NCI-H1092 treated with DMSO at 0.1 percent for 48 hours (cell line): ENCODE measurements at regions not wholly inside any gene's neighbourhood (a gene's known extent, or its start where the extent isn't known, plus 50 kb on each side); places are given as distances from the start of the nearest gene placed in this dataset.
A peak's percentile ranks its signal among the peaks of the same experiment; 100 is the strongest.
"Not testable (repeated sequence)": the region's sequence is repeated elsewhere in the genome, so short reads cannot be mapped to it uniquely, and the experiment has no call there.

ENCODE experiments used
- DNase-seq: peaks from one replicate; lab custom pipeline; 2025; lab: John Stamatoyannopoulos, UW

DNA sequence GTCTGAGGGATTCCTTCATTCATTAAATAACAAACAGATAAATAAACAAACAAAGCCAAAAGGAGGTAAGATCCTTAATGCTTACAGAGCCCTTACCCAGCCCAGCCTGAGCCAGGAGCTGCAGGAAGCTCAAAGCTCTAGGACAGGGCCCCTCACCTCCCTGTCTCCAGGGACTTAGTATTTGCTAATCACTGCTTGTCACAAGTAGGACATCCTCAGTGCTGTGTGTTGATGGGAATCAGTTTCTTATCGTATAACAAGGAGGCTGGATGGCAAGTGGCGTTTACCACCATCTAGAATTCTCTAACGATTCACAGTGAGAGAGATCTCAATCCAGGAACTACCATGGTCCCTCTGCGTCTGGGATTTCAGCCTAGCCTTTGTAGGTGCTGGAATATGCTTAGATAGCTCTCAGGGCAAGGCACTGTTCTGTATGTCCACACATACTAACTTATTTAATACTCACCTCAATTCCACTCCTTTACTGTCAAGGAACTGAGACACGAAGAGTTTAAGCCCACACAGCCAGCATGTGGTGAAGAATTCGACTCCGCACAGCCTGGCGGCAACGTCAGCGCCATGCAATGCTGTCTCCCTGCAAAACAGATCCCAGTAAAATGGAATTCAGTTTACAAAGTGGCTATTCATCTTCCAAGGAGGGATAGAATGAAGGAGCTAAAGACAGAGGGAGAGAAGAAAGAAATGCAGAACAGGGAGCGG is 164.8 kb downstream of the MYCN start:
- no peak for DNase-seq

DNA sequence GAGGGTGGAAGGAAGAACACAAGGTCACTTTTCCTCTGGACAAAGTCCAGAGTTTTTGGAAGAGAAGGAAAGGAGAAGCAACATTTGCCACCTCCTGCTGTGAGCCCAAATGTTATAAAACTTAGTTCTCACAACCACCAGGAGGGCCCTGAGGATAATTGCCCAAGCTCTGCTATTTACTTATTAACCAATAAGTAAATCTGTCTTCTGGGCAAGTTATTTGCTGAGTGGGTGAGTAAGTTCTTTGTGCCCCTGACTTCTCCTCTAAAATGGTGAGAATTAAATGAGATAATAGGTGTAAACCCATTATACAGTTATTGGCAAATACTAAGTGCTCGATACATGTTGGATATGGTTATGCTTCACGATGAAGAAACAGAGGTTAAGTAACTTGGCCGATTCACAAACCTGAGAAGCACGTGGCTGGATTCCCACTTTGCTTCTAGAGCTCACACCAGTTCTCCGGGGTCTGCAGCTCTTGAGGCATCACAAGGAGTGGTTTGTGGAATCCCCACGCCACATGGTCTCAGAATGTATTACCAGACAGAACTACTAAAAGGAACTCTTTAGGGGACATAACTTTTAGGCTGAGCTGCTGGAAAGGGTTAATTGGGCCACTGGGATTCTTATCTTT is 164.1 kb downstream of the MYCN start:
- DNase-seq: no peak

DNA sequence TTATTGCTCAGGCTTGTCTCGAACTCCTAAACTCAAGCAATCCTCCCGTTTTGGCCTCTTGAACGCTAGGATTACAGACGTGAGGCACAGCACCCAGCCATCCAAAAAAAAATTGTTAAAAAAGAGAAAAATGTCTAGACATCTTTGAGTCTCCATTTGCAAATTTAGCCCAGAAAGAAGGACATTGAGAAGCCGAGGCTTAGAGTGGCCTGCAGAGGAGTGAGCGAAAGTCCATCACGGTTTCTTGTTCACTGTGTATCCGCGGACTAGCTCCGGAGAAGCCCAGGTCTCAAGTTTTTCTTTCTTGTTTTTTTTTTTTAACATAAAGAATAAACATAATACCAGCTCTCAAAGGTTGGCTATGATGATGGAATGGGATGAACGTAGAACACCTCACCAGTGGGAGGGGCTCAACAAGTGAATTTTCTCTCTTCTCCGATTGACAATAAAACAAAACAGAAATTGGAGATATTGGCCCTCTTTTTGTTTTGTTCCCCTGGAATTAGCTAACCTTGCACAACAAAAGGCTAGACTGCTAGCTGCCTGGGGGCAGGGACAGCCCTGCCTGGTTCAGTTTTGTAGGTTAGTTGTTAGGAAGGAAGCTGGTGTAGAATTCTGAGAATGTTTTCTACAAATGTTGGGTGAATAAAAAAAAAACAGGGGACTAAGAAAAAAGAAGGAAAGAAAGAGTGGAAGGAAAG is 163.4 kb downstream of the MYCN start:
- no peak for DNase-seq

DNA sequence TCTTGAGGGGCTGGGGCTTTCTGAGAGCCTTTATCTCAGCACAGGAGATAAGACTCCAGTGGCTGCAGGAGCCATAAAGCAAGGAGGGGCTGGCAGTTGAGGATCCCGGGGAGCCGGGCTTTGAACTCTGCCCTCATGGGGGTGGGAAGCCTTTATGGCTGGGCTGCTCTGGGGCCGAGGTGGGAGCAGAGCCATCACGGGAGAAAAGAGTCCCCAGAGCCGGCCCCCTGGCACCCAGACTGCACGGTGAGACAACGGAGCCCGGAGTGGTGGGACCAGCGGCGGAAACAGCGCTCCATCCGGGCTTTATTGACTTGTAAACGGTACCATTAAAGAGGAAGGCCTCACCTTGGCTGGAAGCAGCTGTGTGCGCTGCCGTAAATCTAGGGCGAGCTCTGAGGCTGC is 162.6 kb downstream of the MYCN start:
- DNase-seq: no peak

DNA sequence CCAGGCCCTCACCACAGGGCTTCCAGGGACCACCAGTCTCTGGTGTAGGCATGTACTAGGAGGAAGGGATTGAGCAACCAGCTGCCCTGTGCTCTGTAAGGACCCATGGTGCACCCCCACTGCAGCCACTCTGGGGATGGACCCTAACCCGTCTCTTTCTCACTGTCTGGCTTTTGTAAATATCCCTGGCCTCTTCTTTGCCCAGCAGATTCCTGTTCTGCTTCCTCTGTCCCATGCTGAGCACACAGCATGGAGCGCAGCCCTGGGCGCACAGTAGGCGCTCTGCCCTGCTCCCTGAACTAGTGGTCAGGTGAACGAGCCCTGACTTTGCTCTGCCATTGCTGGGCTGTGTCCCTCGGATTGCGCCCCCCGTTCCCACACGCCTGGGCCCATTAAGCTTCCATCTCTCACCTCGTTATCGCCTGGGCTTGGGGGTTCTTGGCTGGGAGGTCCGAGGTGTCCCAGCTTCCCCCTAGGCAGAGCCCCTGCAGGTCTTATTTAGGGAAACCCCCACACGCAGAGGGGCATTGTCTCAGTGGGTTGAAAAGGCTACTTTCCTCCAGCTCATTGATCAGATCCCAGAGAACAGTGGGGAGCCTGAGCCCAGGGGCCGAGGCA is 162.1 kb downstream of the MYCN start:
- no peak for DNase-seq

DNA sequence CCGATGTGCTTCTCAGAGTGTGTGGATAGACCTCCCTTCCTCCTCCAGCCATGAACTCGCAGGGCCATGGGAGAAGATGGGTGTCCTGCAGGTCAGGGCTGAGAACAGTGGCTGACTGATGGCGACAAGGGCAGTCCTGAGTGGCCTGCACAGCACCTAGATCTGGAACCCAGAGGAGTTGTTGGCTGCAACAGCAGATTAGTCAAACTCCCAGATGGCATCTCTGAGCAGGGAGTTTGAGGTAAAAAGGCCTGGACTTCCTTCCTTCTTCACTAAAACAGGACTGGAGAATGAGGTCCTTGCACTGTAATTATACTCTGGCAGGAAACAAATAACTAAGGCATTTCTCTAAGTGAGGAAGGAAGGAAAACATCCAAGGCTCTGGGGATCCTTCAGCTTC is 160.8 kb downstream of the MYCN start:
- no peak for DNase-seq

DNA sequence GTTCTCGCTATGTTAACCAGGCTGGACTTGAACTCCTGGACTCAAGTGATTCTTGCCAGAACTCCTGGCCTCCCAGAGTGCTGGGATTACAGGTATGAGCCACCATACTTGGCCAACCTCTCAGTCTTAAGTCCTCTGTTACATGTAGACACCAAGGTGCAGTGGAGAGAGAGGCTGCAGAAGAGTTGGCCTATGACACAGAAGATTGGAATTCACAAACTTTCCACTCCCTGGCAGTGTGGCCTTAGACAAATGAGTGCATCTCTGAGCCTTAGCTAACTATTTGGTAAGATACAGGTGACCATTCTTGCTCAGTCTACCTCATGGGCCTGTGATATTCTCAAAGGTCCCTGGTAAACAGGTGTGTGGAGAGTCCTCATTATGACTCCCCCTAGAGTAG is 159.7 kb downstream of the MYCN start:
- no peak for DNase-seq

DNA sequence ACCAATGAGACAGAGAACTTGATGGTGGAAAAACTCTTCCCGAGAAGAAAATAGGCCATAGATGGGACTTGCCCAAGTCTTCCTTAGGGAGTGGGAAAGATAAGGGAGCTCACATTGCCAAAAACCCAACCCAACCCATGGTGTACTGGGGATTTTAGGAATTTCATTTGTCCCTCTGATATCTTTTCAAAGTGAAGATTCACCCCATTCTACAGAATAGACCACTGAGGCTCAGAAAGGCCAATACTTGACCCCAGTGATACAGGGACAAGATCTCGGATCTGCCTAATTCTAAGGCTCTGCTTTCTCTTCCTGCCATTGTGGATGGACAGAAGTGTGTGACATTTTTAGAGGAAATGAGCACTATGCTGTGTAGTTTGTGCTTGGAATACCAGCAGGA is 159.0 kb downstream of the MYCN start:
- no peak for DNase-seq

DNA sequence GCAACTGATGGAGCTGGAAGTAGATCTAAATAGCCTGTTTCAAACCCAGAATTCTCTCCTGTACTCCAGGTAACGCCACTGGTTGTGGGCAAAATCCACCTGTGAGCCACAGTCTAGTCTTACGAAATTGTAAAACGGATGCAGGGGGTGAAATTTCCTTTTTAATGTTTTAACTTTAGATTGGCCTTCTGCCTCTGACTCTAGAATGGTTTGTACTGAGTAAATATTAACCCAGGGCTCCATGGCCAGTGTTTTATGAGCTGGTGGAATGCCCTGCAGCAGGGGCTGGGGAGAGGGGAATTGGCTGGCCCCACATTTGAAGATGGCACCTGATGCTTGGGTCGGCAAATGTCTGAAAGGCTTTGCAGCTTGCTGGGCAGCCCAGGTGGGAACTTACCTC is 156.6 kb downstream of the MYCN start:
- no peak for DNase-seq

DNA sequence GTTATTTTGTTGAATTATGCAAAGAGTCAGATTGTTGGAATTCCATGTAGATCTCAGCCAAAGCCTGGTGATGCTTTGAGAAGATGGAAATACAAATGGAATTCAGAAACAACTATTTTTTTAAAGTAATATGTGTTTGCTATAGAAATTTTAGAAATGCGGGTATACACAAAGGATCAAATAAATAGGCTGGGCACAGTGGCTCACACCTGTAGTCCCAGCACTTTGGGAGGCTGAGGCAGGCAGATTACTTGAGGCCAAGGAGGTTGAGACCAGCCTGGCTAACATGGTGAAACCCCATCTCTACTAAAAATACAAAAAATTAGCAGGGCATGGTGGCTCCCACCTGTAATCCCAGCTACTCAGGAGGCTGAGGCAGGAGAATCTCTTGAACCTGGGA is 155.1 kb downstream of the MYCN start:
- not testable (repeated sequence) for DNase-seq

DNA sequence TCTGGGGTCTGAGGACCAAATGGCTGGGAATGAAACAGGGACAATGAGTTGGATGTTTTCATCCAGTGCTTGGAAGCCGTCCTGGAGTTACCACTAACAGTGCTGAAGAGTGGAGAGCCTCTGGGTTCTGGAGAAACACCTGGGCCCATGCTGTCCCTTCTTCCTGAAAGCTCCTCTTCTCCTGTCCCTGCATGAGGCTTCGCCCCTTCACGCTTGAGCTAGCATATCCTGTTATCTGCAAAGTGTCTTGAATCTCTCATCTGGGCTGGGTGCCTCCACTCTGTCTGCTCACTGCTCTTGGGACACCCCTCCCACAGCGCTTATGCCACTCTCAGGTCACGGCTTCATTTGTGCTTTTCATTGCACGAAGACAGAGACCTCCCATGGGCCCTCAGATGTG is 154.5 kb downstream of the MYCN start:
- no peak for DNase-seq

DNA sequence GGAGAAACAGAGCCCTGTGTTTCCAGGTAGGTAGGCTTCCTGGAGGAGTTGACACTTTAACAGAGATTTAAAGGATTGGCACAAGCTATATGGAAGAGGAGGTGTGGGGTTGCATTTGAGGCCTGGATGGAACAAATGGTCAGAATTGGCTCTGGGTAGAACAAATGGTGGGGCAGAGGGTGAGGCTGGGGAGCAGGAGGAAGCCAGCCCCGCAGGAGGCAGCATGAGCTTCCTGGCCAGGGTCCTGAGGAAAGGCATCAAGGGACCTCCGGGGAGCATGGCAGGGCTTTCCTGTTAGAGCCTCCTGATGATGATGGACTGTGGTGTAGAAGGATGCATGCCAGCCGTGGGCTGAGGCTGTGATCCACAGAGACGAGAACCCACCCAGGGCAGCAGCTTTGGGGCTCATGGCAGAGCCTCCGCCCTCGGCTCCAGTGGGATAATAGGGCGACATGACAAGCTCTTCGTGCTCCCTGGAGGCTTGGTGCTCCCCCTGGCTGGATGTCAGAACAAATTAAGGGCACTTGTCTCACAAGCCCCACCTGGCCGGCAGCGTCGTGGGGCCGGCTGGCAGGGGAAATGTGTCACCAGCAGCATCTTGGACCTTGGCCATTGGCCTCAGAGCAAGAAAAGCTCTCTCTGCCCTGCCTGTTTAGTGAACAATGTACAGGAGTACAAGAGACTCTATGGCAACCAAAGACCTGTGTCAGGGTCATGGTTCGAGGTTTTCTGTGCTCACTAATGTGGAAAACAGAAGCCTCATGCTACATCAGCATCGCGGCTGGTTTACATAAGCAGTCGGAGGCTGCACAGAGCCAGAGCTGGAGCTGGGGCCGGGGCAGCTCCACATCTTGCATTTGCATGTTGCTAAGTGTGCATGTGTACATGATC is 153.5 kb downstream of the MYCN start:
- peak; percentile 49 for DNase-seq

DNA sequence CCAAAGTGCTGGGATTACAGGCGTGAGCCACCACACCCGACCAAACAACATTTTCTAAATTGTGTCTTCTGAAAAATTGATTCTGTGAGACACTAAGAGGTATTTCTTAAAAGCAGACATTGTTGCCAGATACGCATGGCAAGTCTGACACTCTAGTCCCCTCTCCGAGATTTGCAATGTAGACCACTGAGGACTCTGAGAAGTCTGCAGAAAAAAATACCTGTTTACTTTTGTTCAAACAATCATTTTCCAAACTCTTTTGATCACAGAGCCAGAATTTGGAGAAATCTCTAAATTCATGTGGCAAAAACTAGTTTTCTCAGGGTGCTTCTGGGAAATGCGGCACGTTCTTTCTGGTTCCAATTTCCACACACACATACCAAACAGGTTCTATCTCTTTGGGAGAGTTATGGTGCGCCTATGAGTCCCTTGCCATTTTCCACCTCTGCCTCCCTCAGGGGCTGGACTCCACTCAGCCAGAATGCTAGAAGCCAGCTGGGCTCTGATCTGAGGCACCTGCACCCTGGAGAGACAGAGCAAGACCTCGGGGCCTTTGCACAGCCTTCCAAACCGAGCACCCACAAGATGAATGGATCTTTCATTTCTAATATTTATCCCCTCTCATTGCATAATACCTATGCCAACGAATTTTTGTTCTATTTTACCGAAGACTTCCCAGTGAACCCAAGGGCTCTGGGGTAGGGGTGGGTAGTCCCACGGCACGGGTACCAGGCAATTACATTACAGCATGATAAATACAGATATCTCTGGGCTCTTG is 152.7 kb downstream of the MYCN start:
- DNase-seq: no peak

DNA sequence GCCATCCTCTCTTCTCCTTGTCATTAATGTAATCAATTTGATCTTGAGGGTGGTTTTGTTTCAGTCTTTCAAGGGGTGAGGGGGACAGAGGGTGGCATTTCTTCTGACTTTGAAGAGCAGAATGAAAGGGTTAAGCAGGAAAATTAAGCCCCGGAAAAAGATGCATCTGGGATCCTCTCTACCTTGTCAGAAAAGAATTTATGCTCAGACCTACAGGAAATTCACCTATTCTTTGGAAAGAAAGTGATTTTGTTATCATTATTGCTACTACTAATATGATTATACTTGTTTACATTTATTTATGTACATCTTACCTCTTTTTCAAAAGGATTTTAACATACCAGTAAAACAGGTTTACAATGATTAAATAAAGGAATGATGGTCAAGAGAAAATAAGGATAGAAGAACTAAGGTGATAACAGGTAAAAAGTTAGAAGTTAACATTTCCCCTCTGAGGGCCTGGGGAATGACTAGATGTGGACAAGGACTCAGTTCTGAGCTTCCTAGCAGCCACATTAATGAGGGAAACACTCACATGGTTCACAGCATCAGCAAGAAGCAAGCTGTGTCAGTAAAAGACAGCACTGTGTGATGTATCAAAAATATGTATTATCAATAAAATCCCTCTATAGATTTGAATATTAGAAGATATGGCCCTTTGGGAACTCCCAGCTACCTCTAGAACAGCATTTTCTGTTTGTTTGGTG is 151.4 kb downstream of the MYCN start:
- no peak for DNase-seq

DNA sequence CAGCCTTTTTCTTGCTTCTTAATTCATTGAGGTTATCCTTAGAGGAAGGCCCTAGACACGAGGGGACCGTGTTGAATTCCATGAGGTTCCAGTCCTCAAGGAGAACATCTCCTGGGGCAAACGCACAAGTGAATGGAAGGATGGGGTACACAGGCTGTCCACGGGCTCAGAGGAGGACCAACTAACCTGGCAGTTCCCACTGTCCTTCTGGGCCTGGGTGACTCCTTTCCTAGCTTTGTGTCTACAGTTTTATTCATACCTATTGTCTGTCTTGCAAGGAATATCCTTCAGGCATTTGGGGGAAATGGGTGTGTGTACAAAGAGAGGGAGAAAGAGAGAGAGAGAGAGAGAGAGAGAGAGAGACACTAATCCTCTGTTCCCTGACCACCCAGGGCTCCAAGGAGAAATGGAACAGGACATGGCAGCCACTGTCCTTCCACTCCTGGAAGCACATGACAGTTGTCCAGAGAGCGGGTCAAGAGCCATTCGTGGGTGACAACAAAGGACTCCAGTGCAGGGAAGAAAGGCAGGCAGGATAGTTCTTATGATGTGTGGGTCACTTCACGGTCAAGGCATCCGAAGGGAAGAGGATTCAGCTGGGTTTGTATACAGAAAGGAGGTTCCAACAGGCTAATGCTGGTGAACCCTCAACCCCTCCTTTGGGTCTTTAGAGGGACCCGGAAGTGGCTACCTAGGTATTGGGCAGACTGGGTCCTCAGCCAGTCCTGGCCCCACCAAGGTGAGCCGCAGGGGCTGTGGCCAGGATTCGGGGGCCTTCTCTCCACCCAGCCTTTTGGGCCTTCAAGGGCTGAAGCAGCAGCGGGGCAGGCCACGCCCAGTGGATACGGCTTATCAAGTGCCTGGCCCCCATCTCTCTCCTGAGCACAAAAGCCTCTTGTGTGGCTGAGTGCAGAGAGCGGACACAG is 150.6 kb downstream of the MYCN start:
- no peak for DNase-seq

DNA sequence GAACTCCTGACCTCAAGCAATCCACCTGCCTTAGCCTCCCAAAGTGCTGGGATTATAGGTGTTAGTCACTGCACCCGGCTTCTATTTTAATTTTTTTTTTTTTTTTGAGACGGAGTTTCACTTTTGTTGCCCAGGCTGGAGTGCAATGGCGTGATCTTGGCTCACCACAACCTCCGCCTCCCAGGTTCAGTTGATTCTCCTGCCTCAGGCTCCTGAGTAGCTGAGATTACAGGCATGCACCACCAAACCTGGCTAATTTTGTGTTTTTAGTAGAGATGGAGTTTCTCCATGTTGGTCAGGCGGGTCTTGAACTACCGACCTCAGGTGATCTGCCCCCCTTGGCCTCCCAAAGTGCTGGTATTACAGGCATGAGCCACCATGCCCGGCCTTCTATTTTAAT is 149.1 kb downstream of the MYCN start:
- DNase-seq: not testable (repeated sequence)

DNA sequence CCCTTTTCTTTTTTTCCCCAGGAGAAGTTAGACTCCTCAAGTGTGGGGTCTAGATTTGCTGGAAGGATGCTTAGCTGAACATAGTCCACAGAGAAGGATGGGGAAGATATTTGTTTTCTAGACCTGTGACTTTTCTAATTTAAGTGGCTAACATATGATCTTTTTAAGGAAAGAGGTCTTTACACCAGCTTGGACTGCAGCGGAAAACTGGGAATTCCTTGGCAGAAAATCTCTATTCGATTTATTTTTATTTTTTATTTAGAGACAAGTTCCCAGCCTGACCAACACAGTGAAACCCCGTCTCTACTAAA is 148.4 kb downstream of the MYCN start:
- no peak for DNase-seq

DNA sequence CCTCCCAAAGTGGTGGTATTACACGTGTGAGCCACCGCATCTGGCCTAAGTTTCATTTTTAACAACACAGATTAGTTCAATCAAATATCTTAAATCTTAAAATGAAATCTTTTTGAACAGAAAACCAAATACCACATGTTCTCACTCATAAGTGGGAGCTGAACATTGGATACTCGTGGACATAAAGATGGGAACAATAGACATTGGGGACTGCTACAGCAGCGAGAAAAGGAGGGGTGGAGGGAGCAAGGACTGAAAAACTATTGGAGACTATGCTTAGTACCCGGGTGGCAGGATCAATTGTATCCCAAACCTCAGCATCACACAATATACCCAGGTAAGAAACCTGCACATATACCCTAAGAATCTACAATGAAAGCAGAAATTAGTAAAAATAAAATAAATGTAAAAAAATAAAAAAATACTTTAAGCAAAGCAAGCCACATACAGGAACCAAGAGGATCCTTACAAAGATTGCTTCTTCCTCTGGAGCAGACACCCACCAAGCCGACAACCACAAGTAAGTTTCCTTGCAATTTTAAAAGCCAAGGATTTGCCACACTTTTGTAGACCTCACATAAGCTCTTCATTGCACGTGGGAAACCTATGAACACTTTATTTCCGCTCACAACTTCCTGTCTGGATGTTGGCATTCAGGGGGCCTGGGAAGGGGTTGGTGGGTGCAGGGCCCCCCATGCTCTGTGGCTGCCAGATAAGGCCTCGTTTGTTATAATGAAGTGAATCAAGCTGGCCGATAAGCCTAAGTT is 147.9 kb downstream of the MYCN start:
- DNase-seq: no peak

DNA sequence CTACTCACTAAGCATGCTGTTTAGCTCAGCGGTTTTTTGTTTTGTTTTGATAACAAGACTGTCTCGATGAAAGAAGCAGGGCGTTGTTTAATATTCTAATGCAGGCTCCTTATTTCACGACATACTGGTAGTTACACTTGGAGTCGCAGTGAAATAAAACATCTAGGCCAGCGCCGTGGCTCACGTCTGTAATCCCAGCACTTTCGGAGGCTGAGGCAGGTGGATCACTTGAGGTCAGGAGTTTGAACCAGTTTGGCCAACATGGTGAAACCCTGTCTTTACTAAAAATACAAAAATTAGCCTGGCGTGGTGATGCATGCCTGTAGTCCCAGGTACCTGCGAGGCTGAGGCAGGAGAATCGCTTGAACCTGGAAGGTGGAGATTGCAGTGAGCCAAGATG is 145.8 kb downstream of the MYCN start:
- DNase-seq: not testable (repeated sequence)
